ENCODE measurements at regions not wholly inside any gene's neighbourhood (a gene's known extent, or its start where the extent isn't known, plus 50 kb on each side); places are given as distances from the start of the nearest gene placed in this dataset.

GRCh38 chr11:71356904-71357303, 91.3 kb downstream of the DHCR7 start:
- DNase-seq (ENCODE audit: low read depth): no peak

- no peak for DNase-seq (ENCODE audit: low read depth)
Observed at GRCh38 chr11:71356280-71356876, 91.8 kb downstream of the DHCR7 start.

GRCh38 chr11:71355281-71355680, 92.9 kb downstream of the DHCR7 start:
- DNase-seq (ENCODE audit: low read depth): peak; percentile 31

DNA sequence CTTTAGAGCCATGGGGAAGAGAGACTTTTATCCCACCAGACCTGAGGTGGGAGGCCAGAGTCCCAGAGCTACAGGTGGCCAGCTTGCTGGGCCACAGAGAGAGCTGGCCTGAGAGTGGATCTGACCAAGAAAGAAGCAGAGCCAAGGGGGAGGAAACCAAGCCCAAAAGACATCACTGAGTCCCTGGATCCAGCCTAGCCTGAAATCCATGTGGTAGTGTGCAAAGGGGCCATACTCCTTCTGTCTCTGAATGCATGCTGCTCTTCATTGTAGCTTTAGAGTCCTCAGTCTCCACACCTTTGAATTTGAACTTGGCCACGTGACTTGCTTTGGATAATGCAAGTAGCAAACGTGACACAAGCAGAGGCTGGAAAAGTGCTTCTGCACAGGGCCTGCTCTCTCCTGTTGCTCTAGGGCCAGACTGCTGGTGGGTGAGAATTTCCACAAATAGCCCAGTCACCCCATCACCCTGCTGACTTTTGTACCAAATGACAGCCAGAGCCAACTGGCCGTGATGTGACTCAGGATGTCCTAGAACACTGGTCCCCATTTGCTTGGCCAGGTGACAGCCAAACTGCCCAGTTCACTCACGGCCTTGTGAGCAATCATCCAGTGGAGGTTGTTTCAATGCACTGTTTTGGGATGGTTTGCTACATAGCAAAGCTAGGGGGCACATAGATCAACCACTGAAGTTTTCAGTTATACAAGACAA, 93.6 kb downstream of the DHCR7 start:
- no peak for DNase-seq (ENCODE audit: low read depth)

DNA sequence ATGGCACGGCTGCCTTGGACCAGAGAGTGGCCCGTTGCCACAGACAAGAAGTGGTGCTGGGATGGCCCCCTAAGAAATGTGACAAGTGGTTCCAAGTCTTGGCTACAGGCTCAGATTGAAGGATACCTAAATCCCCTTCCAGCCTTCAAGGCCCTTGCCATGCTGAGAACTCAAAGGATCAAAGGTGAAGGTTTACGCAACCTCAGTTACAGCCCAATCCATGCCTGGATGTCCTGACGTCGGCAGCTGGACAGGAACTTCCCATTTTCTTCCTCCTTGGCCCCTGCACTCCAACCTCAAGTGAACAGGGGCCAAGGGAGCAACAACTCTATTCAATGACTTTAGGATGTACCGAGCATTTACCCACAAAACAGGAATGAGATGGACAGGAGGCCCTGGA, 95.4 kb downstream of the DHCR7 start:
- DNase-seq (ENCODE audit: low read depth): no peak

DNA sequence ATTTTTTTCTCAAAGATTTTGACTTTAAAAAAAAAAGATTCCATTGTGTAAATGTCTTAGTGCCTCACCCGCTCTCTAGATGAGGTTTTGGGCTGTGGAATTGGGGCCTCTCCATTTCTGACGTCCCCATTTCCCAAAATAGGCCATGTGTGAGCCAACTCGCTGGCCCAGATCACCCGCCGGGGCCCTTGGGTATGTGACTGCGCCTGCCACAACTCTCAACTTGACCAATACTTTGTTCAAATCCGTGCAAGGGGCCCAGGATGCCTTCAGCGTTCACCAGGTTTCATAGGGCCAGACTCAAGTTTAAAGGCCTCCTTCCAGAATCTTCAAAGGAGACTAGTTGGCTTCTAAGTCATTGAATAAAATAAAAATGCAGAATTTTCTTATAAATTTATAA, 96.0 kb downstream of the DHCR7 start:
- no peak for DNase-seq (ENCODE audit: low read depth)

- DNase-seq (ENCODE audit: low read depth): no peak
Observed at GRCh38 chr11:71349627-71350026, 97.2 kb upstream of the SHANK2 start.

GRCh38 chr11:71343828-71344400, 91.5 kb upstream of the SHANK2 start:
- no peak for DNase-seq (ENCODE audit: low read depth)

DNA sequence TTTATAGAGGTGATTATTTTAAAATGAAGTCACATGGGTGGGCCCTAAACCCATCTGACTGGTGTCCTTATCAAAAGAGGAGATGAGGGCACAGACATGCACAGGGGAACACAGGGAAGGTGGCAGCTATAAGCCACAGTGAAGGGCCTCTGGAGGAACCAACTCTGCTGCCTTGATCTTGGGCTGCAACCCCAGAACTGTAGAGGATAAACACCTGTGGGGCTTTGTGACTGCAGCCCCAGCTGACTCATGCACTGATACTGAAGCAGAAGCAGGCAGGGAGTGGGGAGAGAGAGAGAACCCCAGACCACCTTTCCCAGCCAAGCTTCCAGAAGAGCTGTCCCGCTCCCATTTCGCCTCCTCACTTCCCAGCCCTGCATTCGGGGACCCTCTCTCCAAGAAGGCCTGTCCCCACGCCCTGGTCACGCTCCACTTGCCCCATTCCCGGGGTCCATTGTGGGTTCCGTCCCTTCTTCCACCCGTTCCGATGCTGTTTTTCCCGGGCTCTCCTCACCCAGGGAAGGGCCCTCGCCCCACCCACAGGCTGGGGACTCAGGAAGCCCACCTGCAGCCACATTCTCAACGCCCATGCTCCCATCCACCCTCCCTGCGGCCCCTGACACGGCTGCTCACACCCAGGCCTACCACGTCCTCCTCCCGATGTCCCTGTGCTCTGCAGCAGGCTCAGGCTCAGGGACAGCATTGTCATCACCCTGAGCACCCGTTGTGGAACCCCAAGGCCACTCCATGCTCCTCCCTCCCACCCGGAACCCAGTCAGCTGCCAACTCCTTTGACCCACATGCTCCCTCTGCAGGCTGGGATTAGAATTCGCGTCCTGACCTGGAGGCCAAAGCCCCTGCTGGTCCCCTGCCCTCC, 90.8 kb upstream of the SHANK2 start:
- DNase-seq (ENCODE audit: low read depth): no peak

DNA sequence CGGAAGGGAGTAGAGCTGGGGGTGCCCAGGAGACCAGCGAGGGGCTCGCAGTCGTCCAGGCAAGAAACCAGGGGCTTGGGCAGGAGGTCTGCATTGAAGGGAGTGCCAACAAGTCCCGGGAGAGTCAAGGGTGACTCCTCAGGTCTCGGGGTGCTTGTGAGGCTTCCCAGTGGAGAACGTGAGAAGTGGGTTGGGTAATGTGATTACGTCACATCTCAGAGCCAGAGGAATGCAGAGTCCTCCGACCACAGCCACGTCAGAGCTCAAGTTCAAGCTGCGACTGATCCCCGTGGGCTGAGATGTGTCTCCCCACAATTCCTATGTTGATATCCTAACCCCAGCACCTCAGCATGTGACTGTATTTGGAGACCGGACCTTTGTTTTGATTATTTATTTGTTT, 89.7 kb upstream of the SHANK2 start:
- DNase-seq (ENCODE audit: low read depth): no peak

GRCh38 chr11:71341596-71341995, 89.2 kb upstream of the SHANK2 start:
- DNase-seq (ENCODE audit: low read depth): no peak

DNA sequence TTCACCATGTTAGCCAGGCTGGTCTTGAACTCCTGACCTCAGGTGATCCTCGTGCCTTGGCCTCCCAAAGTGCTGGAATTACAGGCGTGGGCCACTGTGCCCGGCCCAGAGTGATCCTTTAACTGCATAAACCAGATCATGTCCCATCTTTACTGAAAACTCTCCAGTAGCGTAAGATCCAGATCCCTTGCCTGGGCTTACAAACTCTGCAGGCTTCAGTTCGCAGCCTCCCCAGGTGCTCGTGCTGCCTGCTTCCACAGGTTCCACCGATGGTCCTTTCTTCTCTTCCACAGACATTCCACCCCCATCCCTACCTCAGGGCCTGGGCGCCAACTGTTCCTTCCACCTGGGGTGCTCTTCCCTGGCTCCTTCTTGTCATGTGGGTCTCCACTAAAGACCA, 88.8 kb upstream of the SHANK2 start:
- DNase-seq (ENCODE audit: low read depth): no peak

- DNase-seq (ENCODE audit: low read depth): no peak
Observed at GRCh38 chr11:71340086-71340606, 87.8 kb upstream of the SHANK2 start.

GRCh38 chr11:71339396-71339881, 87.1 kb upstream of the SHANK2 start:
- DNase-seq (ENCODE audit: low read depth): no peak

DNA sequence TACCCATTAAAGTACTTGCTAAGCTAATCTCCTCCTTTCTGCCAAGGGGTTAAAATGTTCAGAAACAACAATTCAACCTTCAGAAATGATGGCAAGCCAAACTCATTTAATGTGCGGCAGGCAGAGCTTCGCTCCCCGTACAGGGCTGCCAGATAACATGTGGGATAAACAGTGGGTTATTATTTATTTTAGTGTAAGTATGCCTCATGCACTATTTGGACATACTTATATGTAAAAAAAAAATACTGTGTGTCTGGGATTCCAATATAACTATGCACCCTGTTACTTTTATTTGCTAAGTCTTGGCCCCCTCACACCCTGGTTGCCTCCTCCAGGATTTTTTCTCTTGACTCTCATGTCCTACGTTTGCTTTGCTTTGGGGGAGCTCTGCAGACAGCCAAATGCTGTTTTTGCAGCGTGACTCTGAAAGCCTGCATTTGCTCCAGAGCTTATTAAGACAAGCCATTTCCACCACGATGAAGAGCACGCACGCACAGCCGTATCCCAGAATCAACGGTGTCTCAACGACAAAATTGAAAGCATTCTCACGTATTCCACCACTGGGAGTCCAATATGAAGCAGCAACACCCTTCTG, 86.5 kb upstream of the SHANK2 start:
- no peak for DNase-seq (ENCODE audit: low read depth)

DNA sequence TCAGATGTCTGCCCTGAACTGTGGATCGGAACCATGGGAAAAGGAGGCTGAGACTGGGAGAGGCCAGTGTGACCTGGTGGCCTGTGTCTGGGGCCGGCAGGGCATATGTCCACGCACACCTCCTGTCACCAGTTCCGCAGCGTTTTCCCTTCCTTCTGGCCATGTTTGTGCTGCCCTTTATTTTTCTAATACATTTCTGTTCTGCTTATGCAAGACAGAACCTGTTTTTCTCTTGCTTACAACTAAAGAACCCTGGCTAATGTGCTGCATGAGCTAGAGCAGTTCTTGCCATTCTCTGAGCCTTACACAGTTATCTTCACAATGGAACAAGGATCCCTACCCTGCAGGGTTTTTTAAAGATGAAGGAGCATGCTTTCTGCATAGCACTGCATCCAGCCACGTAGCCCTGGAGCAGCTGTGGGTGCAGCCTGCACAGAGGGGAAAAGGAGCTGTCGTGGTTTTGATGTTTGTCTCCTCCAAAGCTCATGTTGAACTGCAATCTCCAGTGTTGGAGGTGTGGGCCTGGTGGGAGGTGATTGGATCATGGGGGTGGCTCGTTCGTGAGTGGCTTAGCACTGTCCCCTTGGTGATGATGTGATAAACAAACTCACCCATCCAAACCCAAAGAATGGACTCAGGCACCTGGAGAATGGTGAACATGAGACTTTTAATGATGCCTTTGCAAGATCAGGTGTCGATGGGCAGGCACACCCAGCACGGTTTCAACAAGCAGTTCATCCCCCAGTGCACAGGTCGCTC, 84.8 kb upstream of the SHANK2 start:
- DNase-seq (ENCODE audit: low read depth): no peak

- no peak for DNase-seq (ENCODE audit: low read depth)
Observed at GRCh38 chr11:71336176-71336995, 84.0 kb upstream of the SHANK2 start.

- no peak for DNase-seq (ENCODE audit: low read depth)
Observed at GRCh38 chr11:71335371-71335770, 83.0 kb upstream of the SHANK2 start.

GRCh38 chr11:71334191-71334590, 81.8 kb upstream of the SHANK2 start:
- DNase-seq (ENCODE audit: low read depth): no peak

DNA sequence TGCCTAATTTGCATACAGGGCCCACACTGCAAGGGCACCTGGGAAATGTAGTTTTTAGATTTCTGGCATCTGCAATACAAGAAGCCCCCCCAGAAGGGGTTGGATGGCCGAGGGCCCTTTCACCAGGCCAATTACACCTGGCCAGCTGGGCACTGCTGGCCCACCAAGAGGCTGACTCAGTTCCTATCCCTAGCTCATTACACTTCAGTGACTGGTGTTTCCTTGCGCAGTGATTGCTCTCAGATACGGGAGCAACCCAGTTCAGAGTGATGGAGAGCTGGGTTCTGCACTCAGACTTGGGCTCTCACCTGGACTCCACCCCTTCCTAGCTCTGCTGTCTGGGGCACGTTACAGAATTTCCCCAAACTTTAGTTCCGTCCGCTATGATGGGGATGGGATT, 81.1 kb upstream of the SHANK2 start:
- DNase-seq (ENCODE audit: low read depth): no peak

All from stromal cell of bone marrow (primary cell).